DOHH2 (cell line): ENCODE measurements at regions not wholly inside any gene's neighbourhood (a gene's known extent, or its start where the extent isn't known, plus 50 kb on each side); places are given as distances from the start of the nearest gene placed in this dataset.

Experiments
- H3F3A ChIP-seq: fragments of 200-600 bp; sonication (generic), shearing (Covaris generic); 2 replicates; pipeline ENCODE4 v1.6.0; 2016; ENCODE audit warnings: antibody characterized with exemption, mild to moderate bottlenecking; ENCODE audit not compliant: control insufficient read depth, insufficient read depth
- H3K27ac ChIP-seq: fragments of 200-600 bp; sonication (generic); 2 replicates; pipeline ENCODE4 v1.5.1; 2014; ENCODE audit warnings: low read depth, mild to moderate bottlenecking, low read length, moderate library complexity
- H3K27me3 ChIP-seq: fragments of 200-600 bp; sonication (generic); 2 replicates; pipeline ENCODE4 v1.6.1; 2014; ENCODE audit warnings: mild to moderate bottlenecking, low read length, mixed read lengths; ENCODE audit not compliant: control insufficient read depth
- H3K36me3 ChIP-seq: fragments of 200-600 bp; sonication (generic); 2 replicates; pipeline ENCODE4 v1.6.1; 2014; ENCODE audit warnings: mild to moderate bottlenecking, low read length, moderate library complexity, mixed read lengths; ENCODE audit not compliant: control insufficient read depth
- H3K4me1 ChIP-seq: fragments of 200-600 bp; sonication (generic); 2 replicates; pipeline ENCODE4 v1.6.1; 2014; ENCODE audit warnings: mild to moderate bottlenecking, low read length, mixed read lengths; ENCODE audit not compliant: control insufficient read depth
- H3K4me2 ChIP-seq: fragments of 200-600 bp; sonication (generic); 2 replicates; pipeline ENCODE4 v1.6.0; 2014; ENCODE audit warnings: mild to moderate bottlenecking, low read length, moderate library complexity
- H3K4me3 ChIP-seq: fragments of 200-600 bp; sonication (generic); 2 replicates; pipeline ENCODE4 v1.5.1; 2014; ENCODE audit warnings: mild to moderate bottlenecking, low read length, mixed read lengths
- H3K79me2 ChIP-seq: fragments of 200-600 bp; sonication (generic); 2 replicates; pipeline ENCODE4 v1.6.1; 2014; ENCODE audit warnings: mild to moderate bottlenecking, low read length, mixed read lengths; ENCODE audit not compliant: control insufficient read depth
- H3K9me2 ChIP-seq: fragments of 200-600 bp; sonication (generic); replicated peaks from 2 replicates; pipeline ENCODE4 v1.6.1; 2014; ENCODE audit warnings: mild to moderate bottlenecking, low read length, mixed read lengths; ENCODE audit not compliant: control insufficient read depth
- H3K9me3 ChIP-seq: fragments of 200-600 bp; sonication (generic); 2 replicates; pipeline ENCODE4 v1.6.1; 2014; ENCODE audit warnings: antibody characterized with exemption, low read length, mixed read lengths; ENCODE audit not compliant: control insufficient read depth, insufficient read depth
- H4K20me1 ChIP-seq: fragments of 200-600 bp; sonication (generic); 2 replicates; pipeline ENCODE4 v1.6.0; 2014; ENCODE audit warnings: low read depth, mild to moderate bottlenecking, antibody characterized with exemption, low read length, moderate library complexity; ENCODE audit not compliant: control insufficient read depth, insufficient read depth
- CTCF ChIP-seq: fragments of 200-600 bp; sonication (generic); IDR thresholded peaks from one replicate; pipeline ENCODE4 v1.5.1; 2014; ENCODE audit warnings: antibody characterized with exemption, mild to moderate bottlenecking, low read depth, low read length; ENCODE audit not compliant: poor library complexity, severe bottlenecking
- EZH2phosphoT487 ChIP-seq: fragments of 200-600 bp; sonication (generic); IDR thresholded peaks from 2 replicates; pipeline ENCODE4 v1.6.1; 2017; ENCODE audit warnings: borderline replicate concordance, mild to moderate bottlenecking, antibody characterized with exemption, low read length, moderate library complexity, mixed read lengths

GRCh38 chr10:78634389-78634815, 434.4 kb upstream of the ZMIZ1 start:
- Histone ChIP-seq H3F3A (no peaks in the 10 kb centered on the region), H3K4me2 (no peak overlapping the region), H3K9me3 (no peaks in the 10 kb centered on the region), H3K4me3 (no peak overlapping the region), H4K20me1 (no peaks in the 10 kb centered on the region), H3K4me1 (no peaks in the 10 kb centered on the region), H3K79me2 (no peaks in the 10 kb centered on the region), H3K9me2 (no peaks in the 10 kb centered on the region), H3K36me3 (no peaks in the 10 kb centered on the region), H3K27ac (no peak overlapping the region), H3K27me3 (peaks cover 20% of the 10 kb centered on the region; the same call in 1 of the 2 replicates)
- no peak for TF ChIP-seq EZH2phosphoT487
- no peak for TF ChIP-seq CTCF

- Histone ChIP-seq H3K79me2 (no peaks in the 10 kb centered on the region), H3K4me3 (no peak overlapping the region), H3K9me2 (no peaks in the 10 kb centered on the region), H3K4me2 (no peak overlapping the region), H3K4me1 (no peaks in the 10 kb centered on the region), H3K27me3 (peaks cover 20% of the 10 kb centered on the region; the same call in 1 of the 2 replicates), H3K36me3 (no peaks in the 10 kb centered on the region), H4K20me1 (no peaks in the 10 kb centered on the region), H3K9me3 (no peaks in the 10 kb centered on the region), H3F3A (no peaks in the 10 kb centered on the region), H3K27ac (no peak overlapping the region)
- TF ChIP-seq EZH2phosphoT487, result no peak
- TF ChIP-seq CTCF, result no peak
Observed at GRCh38 chr10:78634835-78635234, 433.9 kb upstream of the ZMIZ1 start.

GRCh38 chr10:78639629-78640028, 429.1 kb upstream of the ZMIZ1 start:
- Histone ChIP-seq H3K27ac (no peak overlapping the region), H3K36me3 (no peaks in the 10 kb centered on the region), H3K27me3 (peaks cover 5% of the 10 kb centered on the region; the same call in 1 of the 2 replicates), H3K4me1 (peaks cover 29% of the 10 kb centered on the region), H3K9me2 (no peaks in the 10 kb centered on the region), H3K4me3 (no peak overlapping the region), H3K4me2 (no peak overlapping the region), H3F3A (no peaks in the 10 kb centered on the region), H4K20me1 (no peaks in the 10 kb centered on the region), H3K79me2 (no peaks in the 10 kb centered on the region), H3K9me3 (no peaks in the 10 kb centered on the region)
- TF ChIP-seq EZH2phosphoT487, result no peak
- no peak for TF ChIP-seq CTCF
